ENCODE measurements at regions not wholly inside any gene's neighbourhood (a gene's known extent, or its start where the extent isn't known, plus 50 kb on each side); places are given as distances from the start of the nearest gene placed in this dataset.

GRCh38 chr1:82045221-82045620 lies 244.5 kb downstream of the ADGRL2 start:
- TF ChIP-seq POLR2A (IDR thresholded peaks at IDR 0.05; ENCODE audit: low read depth, low read length) (no peak), TAF1 (IDR thresholded peaks at IDR 0.05; ENCODE audit: borderline replicate concordance, low read depth, low read length) (no peak)
